ENCODE measurements at regions not wholly inside any gene's neighbourhood (a gene's known extent, or its start where the extent isn't known, plus 50 kb on each side); places are given as distances from the start of the nearest gene placed in this dataset.

DNA sequence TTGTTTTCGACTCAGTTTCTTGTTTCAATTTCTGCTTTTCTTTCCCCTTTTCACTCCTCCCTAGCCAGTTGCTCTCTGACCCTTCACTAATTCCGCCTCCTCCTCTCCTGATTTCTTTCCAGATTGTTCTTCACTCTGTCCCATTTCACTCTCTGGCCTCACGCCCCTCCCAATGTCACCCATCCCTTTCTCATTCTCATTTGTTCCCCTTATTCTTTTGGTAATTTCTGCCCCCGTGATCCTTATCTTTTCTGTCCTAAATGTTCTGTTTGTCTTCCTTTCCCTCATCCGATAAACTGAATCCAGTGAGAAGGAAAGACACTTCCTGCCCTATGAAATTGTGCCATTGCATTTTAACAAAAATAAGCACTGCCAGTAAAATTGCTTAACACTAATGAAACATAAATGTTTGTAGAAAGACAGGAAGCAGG is 94.5 kb upstream of the RASGEF1B start:
- TF ChIP-seq CTCF (IDR thresholded peaks at IDR 0.05): no peak
- no peak for TF ChIP-seq POLR2A (IDR thresholded peaks at IDR 0.05)
- no peak for TF ChIP-seq POLR2AphosphoS5 (IDR thresholded peaks at IDR 0.05)

Measured in transverse colon (tissue), 4 donors.